ENCODE measurements at regions not wholly inside any gene's neighbourhood (a gene's known extent, or its start where the extent isn't known, plus 50 kb on each side); places are given as distances from the start of the nearest gene placed in this dataset.
A peak's percentile ranks its signal among the peaks of the same experiment; 100 is the strongest.

- H3K36me3 Mint-ChIP-seq: no peaks in the 10 kb centered on the region
- H3K4me1 Mint-ChIP-seq: no peaks in the 10 kb centered on the region
- H3K9me3 Mint-ChIP-seq: peaks cover 3 to 15% (median 7%) of the 10 kb centered on the region in 7 donors
Measured at GRCh38 chr4:38268837-38269236, 308.6 kb downstream of the PTTG2 start.

DNA sequence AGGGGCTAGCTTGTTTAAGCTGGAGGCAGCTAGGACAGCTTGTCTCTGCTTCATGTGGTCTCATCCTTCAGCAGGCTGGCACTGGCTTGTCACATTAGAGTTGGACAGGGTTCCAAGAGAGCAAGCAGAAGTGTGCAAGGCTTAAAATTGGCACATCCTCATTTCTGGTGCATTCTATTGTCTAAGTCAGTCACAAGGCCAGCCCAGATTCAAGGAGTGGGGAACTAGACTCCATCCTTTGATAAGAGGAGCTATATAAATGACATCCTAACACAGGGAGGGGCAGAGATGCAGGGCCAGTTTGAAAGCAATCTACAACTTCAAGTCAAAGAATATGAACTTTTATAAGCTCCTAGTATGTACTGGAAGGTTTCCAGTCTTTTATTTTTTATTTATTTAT is 313.2 kb downstream of the PTTG2 start:
- Mint-ChIP-seq H3K27ac (no peak overlapping the region), H3K4me3 (no peak overlapping the region), H3K4me1 (no peaks in the 10 kb centered on the region), H3K36me3 (no peaks in the 10 kb centered on the region), H3K9me3 (peaks cover 0 to 5% (median 5%) of the 10 kb centered on the region in 7 donors), H3K27me3 (peaks cover 0 to 5% (median 4%) of the 10 kb centered on the region in 3 donors)
- ATAC-seq (ENCODE audit: low read depth in 2 of 2): no peak
- DNase-seq: no peak

More at GRCh38 chr4:38268837-38269236, 308.6 kb downstream of the PTTG2 start:
- peaks cover 0 to 5% (median 4%) of the 10 kb centered on the region in 3 donors for H3K27me3 Mint-ChIP-seq
- DNase-seq (no peak), ATAC-seq (ENCODE audit: low read depth in 2 of 2) (no peak)
- no peak overlapping the region for H3K27ac Mint-ChIP-seq
- H3K4me3 Mint-ChIP-seq: no peak overlapping the region

- no peak for DNase-seq
- ATAC-seq (ENCODE audit: low read depth in 2 of 2): no peak
- Mint-ChIP-seq H3K27me3 (no peaks in the 10 kb centered on the region), H3K4me3 (no peak overlapping the region), H3K9me3 (peaks cover 0 to 7% (median 5%) of the 10 kb centered on the region in 7 donors), H3K36me3 (no peaks in the 10 kb centered on the region), H3K27ac (peak overlapping the region in 1 of 6 donors; percentile 34), H3K4me1 (no peaks in the 10 kb centered on the region)
Measured at GRCh38 chr4:38275331-38276100, 315.3 kb downstream of the PTTG2 start.

DNA sequence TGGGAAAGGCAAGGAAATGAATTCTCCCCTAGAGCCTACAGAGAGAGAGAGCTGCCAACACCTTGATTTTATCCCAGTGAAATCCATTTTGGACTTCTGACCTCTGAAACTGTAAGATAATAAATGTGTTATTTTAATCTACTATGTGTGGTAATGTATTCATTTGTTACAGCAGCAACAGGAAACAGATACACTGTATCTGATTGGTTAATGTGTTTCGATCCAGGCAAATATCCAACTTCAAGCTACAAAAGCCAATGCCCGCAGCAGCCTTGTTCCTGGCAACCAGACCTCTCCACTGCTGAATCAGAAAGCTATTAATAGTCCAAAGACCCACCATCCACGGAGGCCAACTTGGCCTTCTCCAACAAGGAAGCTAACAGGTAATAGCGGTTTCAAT is 318.1 kb downstream of the PTTG2 start:
- no peak for ATAC-seq (ENCODE audit: low read depth in 2 of 2)
- Mint-ChIP-seq H3K36me3 (no peaks in the 10 kb centered on the region), H3K9me3 (peaks cover 0 to 7% (median 5%) of the 10 kb centered on the region in 7 donors), H3K27ac (no peak overlapping the region), H3K4me3 (no peak overlapping the region), H3K27me3 (no peaks in the 10 kb centered on the region), H3K4me1 (peaks cover 0 to 4% (median 0%) of the 10 kb centered on the region in 3 donors)
- DNase-seq: no peak

GRCh38 chr4:38279077-38279476 is 318.9 kb downstream of the PTTG2 start:
- no peak for ATAC-seq (ENCODE audit: low read depth in 2 of 2)
- no peak for DNase-seq
- H3K36me3 Mint-ChIP-seq: no peaks in the 10 kb centered on the region
- no peak overlapping the region for H3K4me3 Mint-ChIP-seq
- H3K27ac Mint-ChIP-seq: peak overlapping the region in 1 of 6 donors; percentile 38
- H3K4me1 Mint-ChIP-seq: peaks cover 0 to 4% (median 0%) of the 10 kb centered on the region in 3 donors
- no peaks in the 10 kb centered on the region for H3K27me3 Mint-ChIP-seq
- peaks cover 0 to 7% (median 5%) of the 10 kb centered on the region in 7 donors for H3K9me3 Mint-ChIP-seq

GRCh38 chr4:38279650-38280322 is 319.6 kb downstream of the PTTG2 start:
- no peak overlapping the region for H3K4me3 Mint-ChIP-seq
- H3K27ac Mint-ChIP-seq: peak overlapping the region in 2 of 6 donors; percentile 33 to 73
- no peaks in the 10 kb centered on the region for H3K36me3 Mint-ChIP-seq
- DNase-seq: no peak
- no peak for ATAC-seq (ENCODE audit: low read depth in 2 of 2)
- no peaks in the 10 kb centered on the region for H3K27me3 Mint-ChIP-seq
- peaks cover 0 to 4% (median 0%) of the 10 kb centered on the region in 3 donors for H3K4me1 Mint-ChIP-seq
- peaks cover 0 to 7% (median 5%) of the 10 kb centered on the region in 7 donors for H3K9me3 Mint-ChIP-seq

DNA sequence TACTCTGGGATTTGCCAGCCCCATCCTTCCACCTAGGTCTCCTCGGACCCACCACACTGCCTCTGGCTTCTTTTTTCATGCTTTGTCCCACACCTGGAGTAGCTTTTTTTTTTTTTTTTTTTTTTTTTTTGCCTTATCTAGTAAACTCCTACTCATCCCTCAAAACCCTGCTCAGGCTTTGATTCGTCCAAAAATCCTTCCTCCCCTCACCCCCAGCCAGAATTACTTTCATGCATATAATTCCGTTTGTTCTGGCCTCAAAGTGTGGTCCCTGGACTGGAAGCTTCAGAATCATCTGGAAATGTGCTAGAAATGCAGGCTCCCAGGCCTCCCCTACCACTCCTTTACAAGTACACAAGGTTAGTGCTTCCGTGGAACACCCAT is 320.1 kb downstream of the PTTG2 start:
- peaks cover 0 to 7% (median 5%) of the 10 kb centered on the region in 7 donors for H3K9me3 Mint-ChIP-seq
- H3K4me1 Mint-ChIP-seq: peaks cover 0 to 4% (median 0%) of the 10 kb centered on the region in 3 donors
- H3K27me3 Mint-ChIP-seq: no peaks in the 10 kb centered on the region
- peak overlapping the region in 1 of 6 donors; percentile 73 for H3K27ac Mint-ChIP-seq
- no peaks in the 10 kb centered on the region for H3K36me3 Mint-ChIP-seq
- DNase-seq: no peak
- ATAC-seq (ENCODE audit: low read depth in 2 of 2): no peak
- no peak overlapping the region for H3K4me3 Mint-ChIP-seq

DNA sequence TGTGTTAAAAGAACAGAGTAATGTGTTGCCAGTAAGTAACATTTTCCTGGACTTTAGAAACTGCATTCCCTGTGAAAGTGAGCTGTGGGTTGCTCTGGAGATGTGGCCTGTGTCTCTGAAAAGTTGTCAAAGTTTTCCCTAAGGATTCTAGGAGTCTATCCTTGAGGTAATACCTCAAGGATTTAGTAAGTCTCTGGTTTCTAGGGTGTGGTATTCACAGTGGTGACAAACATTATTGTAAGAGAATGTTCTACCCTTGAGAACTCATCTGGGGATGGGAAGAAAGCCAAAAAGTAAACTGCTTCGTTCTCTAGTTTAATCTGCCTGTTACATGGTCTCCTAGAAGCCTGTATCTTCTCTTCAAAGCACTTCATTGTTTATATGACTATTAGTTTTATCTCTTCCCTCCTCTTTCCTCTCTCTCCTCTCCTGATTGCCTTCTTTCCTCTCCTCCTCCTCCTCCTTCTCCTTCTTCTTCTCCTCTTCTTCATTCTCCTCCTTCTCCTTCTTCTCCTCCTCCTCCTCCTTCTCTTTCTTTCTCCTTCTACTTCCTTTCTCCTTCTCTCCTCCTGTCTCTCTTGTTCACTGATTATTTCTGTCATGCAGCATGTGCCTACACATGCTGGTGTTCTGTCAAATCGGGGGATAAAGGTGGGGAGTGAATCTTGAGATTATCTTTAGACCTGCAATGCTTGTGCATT is 321.3 kb downstream of the PTTG2 start:
- Mint-ChIP-seq H3K27ac (no peak overlapping the region), H3K36me3 (no peaks in the 10 kb centered on the region), H3K4me1 (peaks cover 0 to 4% (median 0%) of the 10 kb centered on the region in 3 donors), H3K9me3 (peaks cover 0 to 7% (median 5%) of the 10 kb centered on the region in 7 donors), H3K27me3 (no peaks in the 10 kb centered on the region), H3K4me3 (no peak overlapping the region)
- DNase-seq (no peak), ATAC-seq (ENCODE audit: low read depth in 2 of 2) (no peak)

GRCh38 chr4:38283724-38284123 is 323.5 kb downstream of the PTTG2 start:
- DNase-seq (no peak), ATAC-seq (ENCODE audit: low read depth in 2 of 2) (no peak)
- H3K36me3 Mint-ChIP-seq: no peaks in the 10 kb centered on the region

GRCh38 chr4:38284294-38285030 is 324.3 kb downstream of the PTTG2 start:
- no peaks in the 10 kb centered on the region for H3K27me3 Mint-ChIP-seq
- H3K4me3 Mint-ChIP-seq: no peak overlapping the region
- peaks cover 0 to 4% (median 0%) of the 10 kb centered on the region in 7 donors for H3K9me3 Mint-ChIP-seq
- no peak overlapping the region for H3K27ac Mint-ChIP-seq
- DNase-seq: no peak
- H3K36me3 Mint-ChIP-seq: no peaks in the 10 kb centered on the region
- peaks cover 0 to 4% (median 0%) of the 10 kb centered on the region in 3 donors for H3K4me1 Mint-ChIP-seq
- ATAC-seq (ENCODE audit: low read depth in 2 of 2): no peak

More at GRCh38 chr4:38283724-38284123, 323.5 kb downstream of the PTTG2 start:
- peak overlapping the region in 1 of 6 donors; percentile 7 for H3K27ac Mint-ChIP-seq
- H3K4me3 Mint-ChIP-seq: no peak overlapping the region
- H3K4me1 Mint-ChIP-seq: peaks cover 0 to 4% (median 0%) of the 10 kb centered on the region in 3 donors
- peaks cover 0 to 4% (median 0%) of the 10 kb centered on the region in 7 donors for H3K9me3 Mint-ChIP-seq
- H3K27me3 Mint-ChIP-seq: no peaks in the 10 kb centered on the region

DNA sequence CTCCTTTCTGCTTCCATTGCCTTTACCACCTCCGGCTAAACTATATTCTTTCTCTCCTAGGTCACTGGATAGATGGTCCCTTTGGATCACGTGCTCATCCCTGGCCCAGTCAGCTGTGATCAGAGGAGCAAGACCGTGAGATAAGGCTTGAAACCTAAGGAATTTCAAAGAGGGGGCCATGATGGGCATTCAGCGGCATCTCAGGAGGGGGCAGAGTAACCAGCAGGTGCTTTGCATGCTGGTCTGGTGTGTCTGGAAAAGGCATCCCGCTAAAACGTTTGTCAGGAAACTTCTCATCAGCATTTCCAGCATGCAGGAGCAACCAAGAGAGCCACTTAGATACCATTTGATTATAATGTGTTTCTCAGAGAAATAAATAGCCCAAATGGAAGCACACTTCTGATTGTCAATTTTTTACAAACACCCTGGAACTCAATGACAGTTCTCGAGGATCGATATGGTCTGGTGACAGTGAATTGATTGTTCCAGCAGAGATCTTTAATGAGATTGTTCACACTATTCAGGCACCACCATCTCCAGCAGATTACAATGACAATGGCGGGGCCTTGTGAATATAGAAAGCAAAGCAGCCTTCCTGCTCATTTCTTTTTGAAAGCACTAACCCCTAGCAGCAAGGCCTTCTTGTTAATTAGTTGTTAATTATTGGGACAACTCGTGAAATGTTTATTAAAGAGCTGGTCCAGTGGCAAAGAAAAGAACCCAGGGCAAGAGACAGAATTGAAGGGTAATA is 327.1 kb downstream of the PTTG2 start:
- DNase-seq: no peak
- Mint-ChIP-seq H3K9me3 (peaks cover 0 to 6% (median 0%) of the 10 kb centered on the region in 7 donors), H3K36me3 (peaks cover 0 to 6% of the 10 kb centered on the region in 2 donors), H3K27me3 (peaks cover 0 to 14% (median 0%) of the 10 kb centered on the region in 3 donors), H3K27ac (no peak overlapping the region), H3K4me1 (peaks cover 0 to 3% (median 0%) of the 10 kb centered on the region in 3 donors), H3K4me3 (no peak overlapping the region)
- ATAC-seq (ENCODE audit: low read depth in 2 of 2): no peak

GRCh38 chr4:38289553-38289952 is 329.4 kb downstream of the PTTG2 start:
- DNase-seq (no peak), ATAC-seq (ENCODE audit: low read depth in 2 of 2) (no peak)
- Mint-ChIP-seq H3K27me3 (peaks cover 0 to 15% (median 0%) of the 10 kb centered on the region in 3 donors), H3K36me3 (peaks cover 0 to 22% of the 10 kb centered on the region in 2 donors), H3K9me3 (peaks cover 0 to 29% (median 19%) of the 10 kb centered on the region in 7 donors), H3K4me3 (no peak overlapping the region), H3K4me1 (peaks cover 0 to 3% (median 0%) of the 10 kb centered on the region in 3 donors), H3K27ac (peak overlapping the region in 1 of 6 donors; percentile 89)

Measured in naive B cell (primary cell).